Duodenal mucosa (tissue), 2 donors: ENCODE measurements at regions not wholly inside any gene's neighbourhood (a gene's known extent, or its start where the extent isn't known, plus 50 kb on each side); places are given as distances from the start of the nearest gene placed in this dataset.

ENCODE experiments used
- H3K27ac ChIP-seq: one replicate; pipeline ENCODE4 v1.7.0; 2013; ENCODE audit warnings: low read depth, low read length
- H3K27me3 ChIP-seq, 2 donors: one replicate each; pipeline ENCODE4 v1.7.0; 2013; ENCODE audit warnings: low read length in 2 of 2, control low read depth in 1 of 2; ENCODE audit not compliant: insufficient read depth in 2 of 2, control insufficient read depth in 1 of 2
- H3K36me3 ChIP-seq, 2 donors: one replicate each; pipeline ENCODE4 v1.7.0; 2013; ENCODE audit warnings: low read length in 2 of 2, control low read depth in 1 of 2; ENCODE audit not compliant: insufficient read depth in 2 of 2, control insufficient read depth in 1 of 2
- H3K4me1 ChIP-seq, 2 donors: one replicate each; pipeline ENCODE4 v1.7.0; 2013; ENCODE audit warnings: low read length in 2 of 2, control low read depth in 1 of 2; ENCODE audit not compliant: insufficient read depth in 2 of 2, control insufficient read depth in 1 of 2
- H3K4me3 ChIP-seq, 2 donors: one replicate each; pipeline ENCODE4 v1.7.0; 2013; ENCODE audit warnings: low read length in 2 of 2, low read depth in 1 of 2
- H3K9ac ChIP-seq, 2 donors: one replicate each; pipeline ENCODE4 v1.7.0; 2013; ENCODE audit warnings: low read length in 2 of 2, low read depth in 1 of 2
- H3K9me3 ChIP-seq, 2 donors: one replicate each; pipeline ENCODE4 v1.7.0; 2013; ENCODE audit warnings: low read length in 2 of 2, control low read depth in 1 of 2; ENCODE audit not compliant: control insufficient read depth in 1 of 2

DNA sequence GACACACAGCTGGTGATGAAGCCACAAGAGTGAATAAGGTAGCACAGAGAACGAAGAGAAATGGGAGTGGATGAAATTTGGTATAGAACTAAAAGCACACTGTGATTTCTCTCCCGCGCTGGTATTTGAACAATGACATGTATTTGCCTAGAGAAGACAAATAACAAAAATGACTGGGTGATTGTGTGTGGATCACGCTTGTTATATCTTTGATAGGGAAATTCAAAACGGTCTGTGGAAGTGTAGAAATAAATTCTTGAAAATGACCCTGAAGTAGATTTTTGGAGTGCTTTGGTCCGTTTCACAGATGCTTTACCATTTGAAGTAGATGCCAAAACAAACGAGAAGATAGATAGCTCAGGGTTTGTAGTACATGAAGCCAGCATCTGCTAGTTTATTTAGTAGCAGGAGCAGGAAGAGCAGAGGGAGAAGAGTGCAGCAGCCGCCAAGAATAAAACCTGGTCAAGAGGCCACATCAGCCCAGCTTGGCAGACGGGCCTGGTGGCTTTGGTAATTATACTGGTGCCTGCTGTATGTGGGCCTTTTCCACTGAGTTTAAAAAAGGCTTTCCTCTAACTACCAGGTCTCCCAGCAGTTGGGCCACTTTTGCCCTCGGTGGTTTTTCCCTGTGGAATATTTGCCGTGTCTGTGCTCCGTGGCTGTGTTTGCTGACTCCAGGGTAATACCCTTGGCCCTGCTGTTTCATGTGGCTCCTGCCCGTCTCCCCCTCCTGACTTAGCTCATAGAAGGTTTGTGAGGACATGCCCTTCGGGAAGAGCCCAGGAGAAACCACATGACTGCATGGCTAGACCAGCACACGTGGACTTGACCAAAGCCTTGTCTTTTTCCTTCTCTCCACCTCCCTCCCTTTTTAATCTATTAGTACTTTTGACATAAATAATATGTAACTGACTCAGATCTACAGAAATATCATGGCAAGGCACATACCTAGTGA, 294.0 kb downstream of the SOX4 start:
- H3K9ac ChIP-seq = no peak overlapping the region
- H3K27me3 ChIP-seq = no peaks in the 10 kb centered on the region
- no peaks in the 10 kb centered on the region for H3K9me3 ChIP-seq
- no peaks in the 10 kb centered on the region for H3K36me3 ChIP-seq
- peak overlapping the region; percentile 39 for H3K27ac ChIP-seq
- no peak overlapping the region for H3K4me3 ChIP-seq
- H3K4me1 ChIP-seq = no peaks in the 10 kb centered on the region

DNA sequence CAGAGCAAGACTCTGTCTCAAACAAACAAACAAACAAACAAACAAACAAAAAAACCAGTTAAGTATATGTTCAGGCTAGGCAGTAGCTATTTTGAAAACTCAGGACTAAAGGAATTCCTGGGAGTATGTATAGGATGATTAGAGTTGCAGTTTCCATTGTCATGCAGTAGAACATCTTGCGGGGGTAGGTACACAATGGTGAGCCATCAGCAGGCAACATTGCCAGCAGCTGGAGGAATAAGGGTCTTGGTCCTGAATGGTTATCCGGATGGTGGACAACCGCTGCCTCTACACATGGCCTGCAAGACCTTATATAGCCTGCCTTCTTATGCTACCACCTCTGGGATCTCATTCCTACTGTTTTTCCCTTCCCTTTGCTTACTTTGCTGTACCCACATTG, 297.5 kb downstream of the SOX4 start:
- Histone ChIP-seq H3K4me3 (no peak overlapping the region), H3K9me3 (no peaks in the 10 kb centered on the region), H3K27me3 (no peaks in the 10 kb centered on the region), H3K4me1 (no peaks in the 10 kb centered on the region), H3K9ac (no peak overlapping the region), H3K27ac (no peak overlapping the region), H3K36me3 (no peaks in the 10 kb centered on the region)

DNA sequence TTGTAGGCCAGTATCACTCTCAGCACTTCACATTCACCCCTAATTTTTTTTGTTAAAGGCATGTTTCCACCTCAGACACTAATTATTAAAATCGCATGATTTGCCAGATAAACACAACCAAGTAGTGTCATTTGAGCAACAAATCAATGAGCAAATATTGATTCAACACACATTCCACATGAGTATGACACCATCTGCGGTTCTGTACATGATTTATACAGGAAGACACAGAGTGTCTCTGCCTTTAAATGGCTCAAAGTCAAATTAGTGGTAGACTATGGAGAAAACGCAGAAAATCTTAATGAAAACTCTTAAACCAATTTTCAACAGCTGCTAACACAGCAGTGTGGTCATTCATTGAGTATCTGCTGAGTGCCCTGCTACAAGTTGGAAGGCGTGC, 300.2 kb downstream of the SOX4 start:
- H3K27ac ChIP-seq = no peak overlapping the region
- no peaks in the 10 kb centered on the region for H3K4me1 ChIP-seq
- H3K27me3 ChIP-seq = no peaks in the 10 kb centered on the region
- H3K36me3 ChIP-seq = no peaks in the 10 kb centered on the region
- H3K9me3 ChIP-seq = no peaks in the 10 kb centered on the region
- H3K9ac ChIP-seq = no peak overlapping the region
- no peak overlapping the region for H3K4me3 ChIP-seq

DNA sequence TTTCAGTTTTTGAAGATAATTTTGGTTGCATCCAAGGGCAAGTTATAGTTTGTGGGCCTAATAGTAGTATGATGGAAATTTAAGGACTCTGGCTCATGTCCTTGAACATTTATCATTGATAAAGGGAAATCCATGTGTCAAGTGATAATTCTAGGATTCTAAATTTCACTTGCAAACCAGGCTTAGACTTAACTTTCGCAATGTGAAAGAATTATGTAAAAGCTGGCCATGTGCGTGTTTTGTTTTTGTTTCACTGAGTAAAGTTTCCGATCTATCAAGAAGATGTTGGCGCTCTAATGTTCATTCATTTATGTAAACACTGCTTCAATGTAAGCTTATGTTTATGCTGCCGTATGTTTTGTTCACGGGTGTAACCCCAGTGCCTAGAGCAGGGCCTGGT, 302.0 kb downstream of the SOX4 start:
- no peaks in the 10 kb centered on the region for H3K4me1 ChIP-seq
- H3K9ac ChIP-seq = no peak overlapping the region
- H3K27ac ChIP-seq = no peak overlapping the region
- no peaks in the 10 kb centered on the region for H3K9me3 ChIP-seq
- H3K27me3 ChIP-seq = no peaks in the 10 kb centered on the region
- no peak overlapping the region for H3K4me3 ChIP-seq
- no peaks in the 10 kb centered on the region for H3K36me3 ChIP-seq

DNA sequence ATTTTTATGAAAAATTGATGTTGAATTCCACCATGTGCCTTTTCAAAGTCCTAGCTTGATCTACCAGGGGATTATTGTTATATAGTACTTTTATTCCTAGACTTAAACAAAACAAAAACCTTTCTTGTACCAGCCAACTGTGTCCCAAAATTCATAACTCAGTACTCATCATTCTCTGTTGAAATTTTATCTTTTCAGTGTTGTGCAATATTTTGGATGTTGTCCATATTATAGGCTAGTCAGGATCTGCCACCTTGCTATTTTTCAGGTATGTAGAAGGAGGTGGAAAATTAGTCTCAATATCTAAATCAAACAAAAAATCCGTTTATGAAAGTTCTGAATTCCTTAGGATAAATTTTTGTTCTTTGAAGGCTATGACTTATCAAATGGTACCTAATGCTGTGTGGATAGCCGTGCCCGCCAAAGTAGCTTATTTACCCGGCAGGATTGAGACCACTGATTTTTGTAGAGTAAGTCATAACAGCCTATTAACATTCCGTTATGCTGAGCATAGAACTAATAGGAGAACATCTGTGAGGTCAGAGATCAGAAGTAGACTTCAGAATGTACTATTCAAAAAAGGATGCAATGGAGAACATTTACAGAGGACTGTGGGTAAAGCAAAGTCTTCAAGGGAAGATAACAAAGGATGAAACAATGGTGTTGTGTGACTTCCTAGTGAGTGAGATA, 304.7 kb downstream of the SOX4 start:
- Histone ChIP-seq H3K4me3 (no peak overlapping the region), H3K9ac (no peak overlapping the region), H3K4me1 (no peaks in the 10 kb centered on the region), H3K9me3 (no peaks in the 10 kb centered on the region), H3K27me3 (no peaks in the 10 kb centered on the region), H3K27ac (no peak overlapping the region), H3K36me3 (no peaks in the 10 kb centered on the region)

GRCh38 chr6:21899708-21900107, 306.2 kb downstream of the SOX4 start:
- no peak overlapping the region for H3K9ac ChIP-seq
- H3K36me3 ChIP-seq = no peaks in the 10 kb centered on the region
- no peaks in the 10 kb centered on the region for H3K27me3 ChIP-seq
- H3K27ac ChIP-seq = no peak overlapping the region
- no peak overlapping the region for H3K4me3 ChIP-seq
- H3K4me1 ChIP-seq = no peaks in the 10 kb centered on the region
- H3K9me3 ChIP-seq = no peaks in the 10 kb centered on the region

DNA sequence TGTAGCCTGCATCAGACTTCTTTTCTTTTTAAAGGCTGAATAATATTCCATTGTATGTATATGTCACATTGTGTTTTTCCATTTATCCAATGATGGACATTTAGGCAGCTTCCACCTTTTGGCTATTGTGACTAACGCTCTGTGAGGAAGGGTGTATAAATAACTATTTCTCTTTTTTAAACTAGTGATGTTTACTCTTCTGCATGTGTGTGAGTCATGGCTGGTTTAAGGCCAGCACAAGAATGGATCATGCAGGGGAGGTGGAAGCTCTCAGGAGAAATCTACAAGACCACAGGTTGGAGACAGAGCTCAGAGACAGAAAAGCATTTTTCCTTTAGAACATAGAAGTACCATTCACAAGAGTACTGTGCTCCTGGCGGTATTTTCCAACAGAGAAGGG, 307.2 kb downstream of the SOX4 start:
- Histone ChIP-seq H3K27ac (no peak overlapping the region), H3K9me3 (no peaks in the 10 kb centered on the region), H3K4me3 (no peak overlapping the region), H3K4me1 (no peaks in the 10 kb centered on the region), H3K27me3 (no peaks in the 10 kb centered on the region), H3K9ac (no peak overlapping the region), H3K36me3 (no peaks in the 10 kb centered on the region)

- H3K27ac ChIP-seq = no peak overlapping the region
- no peaks in the 10 kb centered on the region for H3K36me3 ChIP-seq
- no peaks in the 10 kb centered on the region for H3K27me3 ChIP-seq
- H3K9me3 ChIP-seq = no peaks in the 10 kb centered on the region
- no peak overlapping the region for H3K9ac ChIP-seq
- no peaks in the 10 kb centered on the region for H3K4me1 ChIP-seq
- H3K4me3 ChIP-seq = no peak overlapping the region
Observed at GRCh38 chr6:21902628-21903169, 309.1 kb downstream of the SOX4 start.

DNA sequence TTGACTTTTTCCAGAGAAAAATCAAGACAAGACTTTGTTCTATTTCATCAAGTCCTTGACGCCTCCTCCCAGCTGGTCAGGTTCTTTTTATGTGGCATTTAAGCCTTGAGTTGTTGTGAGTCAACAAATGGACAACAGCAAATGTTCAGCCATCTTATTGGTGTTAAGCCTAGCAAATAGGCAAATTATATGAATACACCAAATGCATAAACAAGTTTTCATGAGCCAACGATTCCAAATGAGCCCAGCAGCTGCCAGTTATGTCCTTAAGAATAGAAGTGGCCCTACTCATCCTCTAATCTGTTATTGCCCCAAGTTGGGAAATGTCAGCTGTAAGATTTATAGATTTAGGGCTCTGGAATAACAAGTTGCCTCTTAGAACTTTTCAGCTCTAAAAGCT, 312.0 kb downstream of the SOX4 start:
- no peaks in the 10 kb centered on the region for H3K9me3 ChIP-seq
- H3K4me3 ChIP-seq = no peak overlapping the region
- H3K27me3 ChIP-seq = no peaks in the 10 kb centered on the region
- H3K9ac ChIP-seq = no peak overlapping the region
- no peaks in the 10 kb centered on the region for H3K4me1 ChIP-seq
- no peak overlapping the region for H3K27ac ChIP-seq
- no peaks in the 10 kb centered on the region for H3K36me3 ChIP-seq

DNA sequence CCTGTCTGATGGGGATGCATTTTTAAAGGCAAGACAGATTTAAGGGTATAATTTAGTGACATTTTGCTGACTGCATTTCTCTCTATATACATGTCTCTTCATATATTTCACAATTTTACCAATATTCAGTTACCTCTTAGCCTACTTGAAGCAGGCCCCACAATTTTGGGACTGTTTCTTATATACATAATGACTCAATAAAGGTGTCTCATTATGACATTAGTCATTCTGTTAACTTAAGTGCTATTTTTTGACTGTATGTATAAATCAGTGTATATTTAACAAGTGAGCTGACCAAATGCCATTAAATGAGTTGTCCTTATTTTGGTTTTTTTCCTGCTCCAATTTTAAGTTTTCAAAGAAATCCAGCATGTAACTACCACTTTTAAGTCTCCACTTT, 313.3 kb downstream of the SOX4 start:
- no peak overlapping the region for H3K4me3 ChIP-seq
- H3K9ac ChIP-seq = no peak overlapping the region
- H3K27ac ChIP-seq = no peak overlapping the region
- H3K27me3 ChIP-seq = no peaks in the 10 kb centered on the region
- no peaks in the 10 kb centered on the region for H3K9me3 ChIP-seq
- H3K36me3 ChIP-seq = no peaks in the 10 kb centered on the region
- H3K4me1 ChIP-seq = no peaks in the 10 kb centered on the region
